ENCODE measurements at regions not wholly inside any gene's neighbourhood (a gene's known extent, or its start where the extent isn't known, plus 50 kb on each side); places are given as distances from the start of the nearest gene placed in this dataset.

- peak; percentile 89 for DNase-seq (ENCODE audit: low read depth)
- no peak for TF ChIP-seq CTCF (IDR thresholded peaks at IDR 0.05; ENCODE audit: insufficient read depth, low read depth, low read length, missing control alignments)
- H3K4me3 ChIP-seq (ENCODE audit: low read depth, low read length) = peak overlapping the region; percentile 10
Measured at GRCh38 chr5:89342106-89342876, 459.3 kb upstream of the MEF2C start.

GRCh38 chr5:89338935-89339334 lies 456.0 kb upstream of the MEF2C start:
- H3K4me3 ChIP-seq (ENCODE audit: low read depth, low read length) = no peak overlapping the region
- no peak for TF ChIP-seq CTCF (IDR thresholded peaks at IDR 0.05; ENCODE audit: insufficient read depth, low read depth, low read length, missing control alignments)
- DNase-seq (ENCODE audit: low read depth) = no peak

- no peak for TF ChIP-seq CTCF (IDR thresholded peaks at IDR 0.05; ENCODE audit: insufficient read depth, low read depth, low read length, missing control alignments)
- no peak overlapping the region for H3K4me3 ChIP-seq (ENCODE audit: low read depth, low read length)
- DNase-seq (ENCODE audit: low read depth) = no peak
Measured at GRCh38 chr5:89336111-89336510, 453.1 kb upstream of the MEF2C start.

DNA sequence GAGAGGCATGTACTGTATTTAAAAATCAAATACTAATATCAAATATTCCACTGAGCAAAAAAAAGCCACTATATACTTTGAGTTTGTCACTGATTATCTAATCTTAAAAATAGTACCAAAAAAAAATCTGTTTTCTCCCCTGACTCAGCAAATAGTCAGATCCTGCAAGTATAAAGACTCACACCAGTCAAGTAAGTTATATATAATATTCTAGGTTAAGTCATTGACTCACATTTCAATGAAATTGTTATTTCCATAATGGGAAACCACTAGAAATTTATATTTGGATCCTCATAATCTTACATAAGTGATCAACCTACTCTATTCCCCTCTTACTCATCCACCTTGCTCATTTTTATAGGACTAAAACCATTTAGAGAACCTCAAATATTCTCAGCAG lies 447.2 kb upstream of the MEF2C start:
- no peak for DNase-seq (ENCODE audit: low read depth)
- H3K4me3 ChIP-seq (ENCODE audit: low read depth, low read length) = no peak overlapping the region
- TF ChIP-seq CTCF (IDR thresholded peaks at IDR 0.05; ENCODE audit: insufficient read depth, low read depth, low read length, missing control alignments) = no peak

DNA sequence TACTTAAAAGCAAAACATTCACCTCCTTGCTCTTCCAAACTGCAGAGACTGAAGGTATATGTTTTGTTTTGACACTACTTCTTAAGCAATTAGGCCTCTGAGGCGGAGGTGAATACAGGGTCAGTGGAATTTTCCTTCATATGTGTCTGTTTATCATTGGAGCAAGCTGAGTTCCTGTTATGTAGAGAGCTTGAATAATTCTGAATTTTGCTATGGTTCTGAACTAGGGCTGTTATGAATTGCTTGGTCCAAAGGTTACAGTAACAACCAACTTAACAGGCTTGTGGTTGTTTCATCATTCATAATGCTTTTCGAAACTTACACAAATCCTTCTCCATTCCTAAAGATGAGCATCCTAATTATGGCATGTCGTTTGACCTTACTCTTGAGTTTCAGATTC lies 444.6 kb upstream of the MEF2C start:
- H3K4me3 ChIP-seq (ENCODE audit: low read depth, low read length) = no peak overlapping the region
- no peak for DNase-seq (ENCODE audit: low read depth)
- TF ChIP-seq CTCF (IDR thresholded peaks at IDR 0.05; ENCODE audit: insufficient read depth, low read depth, low read length, missing control alignments) = no peak

- TF ChIP-seq CTCF (IDR thresholded peaks at IDR 0.05; ENCODE audit: insufficient read depth, low read depth, low read length, missing control alignments) = no peak
- DNase-seq (ENCODE audit: low read depth) = no peak
- H3K4me3 ChIP-seq (ENCODE audit: low read depth, low read length) = no peak overlapping the region
Measured at GRCh38 chr5:89324990-89325389, 442.0 kb upstream of the MEF2C start.

All from GM12865 (cell line).